GM18498 (cell line): ENCODE measurements at regions not wholly inside any gene's neighbourhood (a gene's known extent, or its start where the extent isn't known, plus 50 kb on each side); places are given as distances from the start of the nearest gene placed in this dataset.
"Not testable (repeated sequence)": the region's sequence is repeated elsewhere in the genome, so short reads cannot be mapped to it uniquely, and the experiment has no call there.

Experiments used
- ATAC-seq: cut with Tn5 transposase; IDR thresholded peaks from one replicate; pipeline ENCODE4 v1.9.1; 2021; ENCODE audit warnings: mild to moderate bottlenecking, moderate library complexity; ENCODE audit not compliant: unreplicated experiment

GRCh38 chr5:152184266-152184665 lies 220.8 kb downstream of the NMUR2 start:
- no peak for ATAC-seq

- no peak for ATAC-seq
Measured at GRCh38 chr5:152181461-152181860, 223.6 kb downstream of the NMUR2 start.

- no peak for ATAC-seq
Measured at GRCh38 chr5:152178350-152178699, 226.8 kb downstream of the NMUR2 start.

GRCh38 chr5:152177626-152178349 lies 227.3 kb downstream of the NMUR2 start:
- ATAC-seq, result no peak

GRCh38 chr5:152171888-152172287 lies 233.2 kb downstream of the NMUR2 start:
- no peak for ATAC-seq

- no peak for ATAC-seq
Measured at GRCh38 chr5:152170350-152170749, 234.7 kb downstream of the NMUR2 start.

GRCh38 chr5:152164860-152165259 lies 240.2 kb upstream of the GLRA1 start:
- no peak for ATAC-seq

GRCh38 chr5:152159894-152160293 lies 235.2 kb upstream of the GLRA1 start:
- ATAC-seq, result not testable (repeated sequence)

GRCh38 chr5:152154452-152154851 lies 229.8 kb upstream of the GLRA1 start:
- ATAC-seq, result not testable (repeated sequence)

GRCh38 chr5:152151940-152152339 lies 227.3 kb upstream of the GLRA1 start:
- no peak for ATAC-seq

GRCh38 chr5:152151113-152151512 lies 226.5 kb upstream of the GLRA1 start:
- no peak for ATAC-seq

- ATAC-seq, result no peak
Measured at GRCh38 chr5:152147286-152147685, 222.6 kb upstream of the GLRA1 start.

- ATAC-seq, result no peak
Measured at GRCh38 chr5:152146566-152146965, 221.9 kb upstream of the GLRA1 start.

- no peak for ATAC-seq
Measured at GRCh38 chr5:152144556-152144955, 219.9 kb upstream of the GLRA1 start.

- no peak for ATAC-seq
Measured at GRCh38 chr5:152144030-152144429, 219.4 kb upstream of the GLRA1 start.

- peak; percentile 85 for ATAC-seq
Measured at GRCh38 chr5:152142840-152143469, 218.3 kb upstream of the GLRA1 start.

- ATAC-seq, result no peak
Measured at GRCh38 chr5:152140347-152140746, 215.7 kb upstream of the GLRA1 start.

GRCh38 chr5:152137063-152137462 lies 212.4 kb upstream of the GLRA1 start:
- ATAC-seq, result no peak

GRCh38 chr5:152136321-152136720 lies 211.7 kb upstream of the GLRA1 start:
- ATAC-seq, result no peak

GRCh38 chr5:152135827-152136226 lies 211.2 kb upstream of the GLRA1 start:
- no peak for ATAC-seq

- no peak for ATAC-seq
Measured at GRCh38 chr5:152125661-152126205, 201.1 kb upstream of the GLRA1 start.

- no peak for ATAC-seq
Measured at GRCh38 chr5:152124409-152125041, 199.9 kb upstream of the GLRA1 start.
